GM21447 (cell line): ENCODE measurements at regions not wholly inside any gene's neighbourhood (a gene's known extent, or its start where the extent isn't known, plus 50 kb on each side); places are given as distances from the start of the nearest gene placed in this dataset.
"Not testable (repeated sequence)": the region's sequence is repeated elsewhere in the genome, so short reads cannot be mapped to it uniquely, and the experiment has no call there.

ENCODE experiments used
- ATAC-seq: cut with Tn5 transposase; IDR thresholded peaks from one replicate; pipeline ENCODE4 v1.9.1; 2021; ENCODE audit not compliant: unreplicated experiment

GRCh38 chr4:49322610-49323572 lies 336.8 kb downstream of the CWH43 start:
- ATAC-seq = not testable (repeated sequence)

GRCh38 chr4:49323573-49323940 lies 337.5 kb downstream of the CWH43 start:
- ATAC-seq = not testable (repeated sequence)
